Cardiac fibroblast (primary cell): ENCODE measurements at regions not wholly inside any gene's neighbourhood (a gene's known extent, or its start where the extent isn't known, plus 50 kb on each side); places are given as distances from the start of the nearest gene placed in this dataset.

Source experiments
- DNase-seq, 2 donors: peaks; one replicate each; pipeline versions ENCODE4 v3.0.0 to v3.0.0-alpha.2; 2010; ENCODE audit warnings: low read depth in 2 of 2
- H3K4me3 ChIP-seq, 2 donors: replicated peaks in 1 of 2; 1 replicate in 1 of 2; 2 replicates in 1 of 2; pipeline ENCODE4 v1.5.1; 2011; ENCODE audit warnings: low read depth in 2 of 2, low read length in 2 of 2, mild to moderate bottlenecking in 2 of 2, moderate library complexity in 1 of 2
- CTCF ChIP-seq: IDR thresholded peaks from one replicate; pipeline ENCODE4 v1.5.1; 2011; ENCODE audit warnings: low read depth, mild to moderate bottlenecking, low read length, inconsistent platforms

GRCh38 chr7:26556061-26556881 is 264.6 kb downstream of the SNX10 start:
- TF ChIP-seq CTCF = no peak
- no peak overlapping the region for H3K4me3 ChIP-seq
- DNase-seq = no peak

GRCh38 chr7:26560526-26561256 is 269.0 kb downstream of the SNX10 start:
- H3K4me3 ChIP-seq = no peak overlapping the region
- DNase-seq = no peak
- TF ChIP-seq CTCF = no peak

GRCh38 chr7:26562841-26563240 is 271.2 kb downstream of the SNX10 start:
- no peak overlapping the region for H3K4me3 ChIP-seq
- DNase-seq = no peak
- no peak for TF ChIP-seq CTCF

- TF ChIP-seq CTCF = no peak
- no peak for DNase-seq
- H3K4me3 ChIP-seq = no peak overlapping the region
These were observed 271.7 kb downstream of the SNX10 start for GRCh38 chr7:26563406-26563805.

- no peak for TF ChIP-seq CTCF
- no peak overlapping the region for H3K4me3 ChIP-seq
- DNase-seq = no peak
These were observed 275.6 kb downstream of the SNX10 start for GRCh38 chr7:26567266-26567665.

GRCh38 chr7:26574476-26574875 is 282.8 kb downstream of the SNX10 start:
- no peak for TF ChIP-seq CTCF
- DNase-seq = no peak

More at GRCh38 chr7:26574476-26574875, 282.8 kb downstream of the SNX10 start:
- H3K4me3 ChIP-seq = no peak overlapping the region
